ENCODE measurements at regions not wholly inside any gene's neighbourhood (a gene's known extent, or its start where the extent isn't known, plus 50 kb on each side); places are given as distances from the start of the nearest gene placed in this dataset.

DNA sequence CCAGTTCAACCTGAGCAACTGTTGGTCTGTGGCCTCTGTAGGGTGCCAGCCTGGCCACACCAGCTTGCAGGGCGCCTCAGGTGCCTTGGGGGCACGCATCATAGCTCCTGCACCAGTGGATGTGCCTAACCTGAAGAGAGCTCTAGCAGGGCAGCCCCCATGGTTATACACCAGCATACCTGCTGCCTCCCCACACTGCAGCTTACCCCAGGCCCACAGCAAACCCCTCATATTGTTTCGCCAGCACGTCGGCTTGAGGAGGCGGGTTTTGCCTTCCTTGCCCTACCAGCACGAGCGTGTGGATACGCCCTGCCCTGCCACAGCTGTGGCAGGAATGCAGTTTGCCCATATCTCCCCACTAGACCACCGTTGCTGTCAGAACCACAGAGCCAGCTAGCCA, 435.9 kb downstream of the SLCO4C1 start:
- H4K8ac ChIP-seq (replicated peaks; ENCODE audit: insufficient read length, low read depth, low read length): no peak overlapping the region
- no peak overlapping the region for H2BK15ac ChIP-seq (ENCODE audit: low read depth, low read length)
- no peaks in the 10 kb centered on the region for H4K20me1 ChIP-seq (ENCODE audit: control insufficient read depth, insufficient read depth, insufficient read length)
- no peak overlapping the region for H2AK5ac ChIP-seq (ENCODE audit: insufficient read length, low read length)
- H3K9me3 Mint-ChIP-seq: no peaks in the 10 kb centered on the region
- no peak overlapping the region for H3K4me3 Mint-ChIP-seq
- no peak for DNase-seq
- no peak overlapping the region for H3K4me2 ChIP-seq (ENCODE audit: insufficient read depth, insufficient read length, low read length)
- no peak overlapping the region for H3K18ac ChIP-seq (ENCODE audit: insufficient read length, low read depth, low read length)
- H4K91ac ChIP-seq (ENCODE audit: insufficient read length, low read depth, low read length): no peak overlapping the region
- H2BK20ac ChIP-seq (ENCODE audit: low read depth, low read length, poor library complexity, severe bottlenecking): no peak overlapping the region
- no CpG with 5 or more reads among the region's 10 CpGs for WGBS (ENCODE audit: extremely low coverage, insufficient read length, low lambda C conversion rate)
- no peaks in the 10 kb centered on the region for H3K4me1 Mint-ChIP-seq
- H2BK5ac ChIP-seq (ENCODE audit: insufficient read length, low read length): no peak overlapping the region
- H3K79me1 ChIP-seq (ENCODE audit: insufficient read depth, low read depth, low read length, poor library complexity, severe bottlenecking): no peaks in the 10 kb centered on the region
- no peak overlapping the region for H2AFZ ChIP-seq (ENCODE audit: low read length)
- H3K9ac ChIP-seq (ENCODE audit: extremely low read depth, insufficient read length, low read length): no peak overlapping the region
- no peak overlapping the region for H3K56ac ChIP-seq (ENCODE audit: insufficient read length, low read depth, low read length)
- no peak overlapping the region for H3K14ac ChIP-seq (ENCODE audit: insufficient read depth, low read length)
- no peaks in the 10 kb centered on the region for H3K4me1 ChIP-seq (ENCODE audit: insufficient read depth, low read length)
- H3K23ac ChIP-seq (ENCODE audit: insufficient read length, low read depth, low read length): no peak overlapping the region
- H3K9me3 ChIP-seq (ENCODE audit: control insufficient read depth, low read depth, low read length): no peaks in the 10 kb centered on the region
- H3T11ph ChIP-seq (ENCODE audit: low read length): no peak overlapping the region
- TF ChIP-seq, protein P1, sequence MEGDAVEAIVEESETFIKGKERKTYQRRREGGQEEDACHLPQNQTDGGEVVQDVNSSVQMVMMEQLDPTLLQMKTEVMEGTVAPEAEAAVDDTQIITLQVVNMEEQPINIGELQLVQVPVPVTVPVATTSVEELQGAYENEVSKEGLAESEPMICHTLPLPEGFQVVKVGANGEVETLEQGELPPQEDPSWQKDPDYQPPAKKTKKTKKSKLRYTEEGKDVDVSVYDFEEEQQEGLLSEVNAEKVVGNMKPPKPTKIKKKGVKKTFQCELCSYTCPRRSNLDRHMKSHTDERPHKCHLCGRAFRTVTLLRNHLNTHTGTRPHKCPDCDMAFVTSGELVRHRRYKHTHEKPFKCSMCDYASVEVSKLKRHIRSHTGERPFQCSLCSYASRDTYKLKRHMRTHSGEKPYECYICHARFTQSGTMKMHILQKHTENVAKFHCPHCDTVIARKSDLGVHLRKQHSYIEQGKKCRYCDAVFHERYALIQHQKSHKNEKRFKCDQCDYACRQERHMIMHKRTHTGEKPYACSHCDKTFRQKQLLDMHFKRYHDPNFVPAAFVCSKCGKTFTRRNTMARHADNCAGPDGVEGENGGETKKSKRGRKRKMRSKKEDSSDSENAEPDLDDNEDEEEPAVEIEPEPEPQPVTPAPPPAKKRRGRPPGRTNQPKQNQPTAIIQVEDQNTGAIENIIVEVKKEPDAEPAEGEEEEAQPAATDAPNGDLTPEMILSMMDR (conservative IDR thresholded peaks at IDR 0.05): no peak
- H3K36me3 Mint-ChIP-seq (ENCODE audit: insufficient read depth in 1 of 3, low read depth in 3 of 3): no peaks in the 10 kb centered on the region; a peak in 1 of 7 replicates
- H3K4ac ChIP-seq (ENCODE audit: low read depth, low read length): no peak overlapping the region
- H3K79me2 ChIP-seq (ENCODE audit: insufficient read depth, low read length): no peaks in the 10 kb centered on the region
- no peak overlapping the region for H2BK12ac ChIP-seq (ENCODE audit: insufficient read length, low read depth, low read length)
- H3K23me2 ChIP-seq (ENCODE audit: insufficient read length, low read depth, low read length, poor library complexity, severe bottlenecking): no peaks in the 10 kb centered on the region
- H3K27me3 Mint-ChIP-seq (ENCODE audit: low read depth): no peaks in the 10 kb centered on the region; the same call in 1 of the 2 replicates
- H2BK120ac ChIP-seq (ENCODE audit: low read depth, low read length, poor library complexity, severe bottlenecking): no peak overlapping the region
- H3K27me3 ChIP-seq (ENCODE audit: insufficient read depth, low read length): no peaks in the 10 kb centered on the region
- H3K27ac ChIP-seq (ENCODE audit: insufficient read length, low read depth, low read length): no peak overlapping the region
- 0 out of 7 replicates have a peak overlapping the region, but pooled peaks of 1 of the 3 experiments have one; percentile 24 for H3K27ac Mint-ChIP-seq
- no peak overlapping the region for H4K5ac ChIP-seq (ENCODE audit: insufficient read length, low read depth, low read length)

Measured in H9 (cell line).